ENCODE measurements at regions not wholly inside any gene's neighbourhood (a gene's known extent, or its start where the extent isn't known, plus 50 kb on each side); places are given as distances from the start of the nearest gene placed in this dataset.

GRCh38 chr4:17296921-17297890 is 214.7 kb downstream of the QDPR start:
- no peaks in the 10 kb centered on the region for H3K9me3 ChIP-seq (ENCODE audit: control insufficient read depth, insufficient read depth, low read length)
- TF ChIP-seq CTCF (IDR thresholded peaks at IDR 0.05): no peak
- DNase-seq (no peak), ATAC-seq (no peak)
- Mint-ChIP-seq H3K36me3 (no peaks in the 10 kb centered on the region), H3K4me3 (no peak overlapping the region), H3K9me3 (peaks cover 2 to 3% of the 10 kb centered on the region in 2 donors), H3K4me1 (no peaks in the 10 kb centered on the region), H3K27me3 (ENCODE audit: low read depth in 2 of 2) (peaks cover 2 to 8% of the 10 kb centered on the region in 2 donors), H3K27ac (no peak overlapping the region)
- no peaks in the 10 kb centered on the region for H3K4me1 ChIP-seq (ENCODE audit: control insufficient read depth, insufficient read depth, low read length)
- no peaks in the 10 kb centered on the region for H3K36me3 ChIP-seq (ENCODE audit: control insufficient read depth, insufficient read depth, low read length)
- 72% methylated on average over 7 of the region's 8 CpGs for WGBS (ENCODE audit: insufficient coverage)
- H3K27ac ChIP-seq (ENCODE audit: low read length): no peak overlapping the region
- no peak overlapping the region for H3K4me3 ChIP-seq (ENCODE audit: low read length)
- intact Hi-C loops (cut with micrococcal nuclease): no loop called here
- H3K27me3 ChIP-seq (ENCODE audit: control insufficient read depth, insufficient read depth, low read length): no peaks in the 10 kb centered on the region

GRCh38 chr4:17293901-17294300 is 218.0 kb downstream of the QDPR start:
- H3K4me1 ChIP-seq (ENCODE audit: control insufficient read depth, insufficient read depth, low read length): no peaks in the 10 kb centered on the region
- intact Hi-C loops (cut with micrococcal nuclease): no loop called here
- no peak overlapping the region for H3K4me3 Mint-ChIP-seq
- no peak overlapping the region for H3K27ac Mint-ChIP-seq
- no peaks in the 10 kb centered on the region for H3K4me1 Mint-ChIP-seq
- H3K9me3 ChIP-seq (ENCODE audit: control insufficient read depth, insufficient read depth, low read length): no peaks in the 10 kb centered on the region
- no peaks in the 10 kb centered on the region for H3K27me3 ChIP-seq (ENCODE audit: control insufficient read depth, insufficient read depth, low read length)
- H3K27me3 Mint-ChIP-seq (ENCODE audit: low read depth in 2 of 2): peaks cover 0 to 8% of the 10 kb centered on the region in 2 donors
- 100% methylated on average over 1 of the region's 1 CpG for WGBS (ENCODE audit: insufficient coverage)
- DNase-seq (no peak), ATAC-seq (no peak)
- no peaks in the 10 kb centered on the region for H3K9me3 Mint-ChIP-seq
- no peak for TF ChIP-seq CTCF (IDR thresholded peaks at IDR 0.05)
- no peak overlapping the region for H3K27ac ChIP-seq (ENCODE audit: low read length)
- H3K36me3 ChIP-seq (ENCODE audit: control insufficient read depth, insufficient read depth, low read length): no peaks in the 10 kb centered on the region
- H3K4me3 ChIP-seq (ENCODE audit: low read length): no peak overlapping the region
- H3K36me3 Mint-ChIP-seq: no peaks in the 10 kb centered on the region

GRCh38 chr4:17288151-17288550 is 223.7 kb downstream of the QDPR start:
- Mint-ChIP-seq H3K9me3 (peaks cover 0 to 2% of the 10 kb centered on the region in 2 donors), H3K4me1 (no peaks in the 10 kb centered on the region), H3K4me3 (no peak overlapping the region)

More at GRCh38 chr4:17288151-17288550, 223.7 kb downstream of the QDPR start:
- Mint-ChIP-seq H3K36me3 (no peaks in the 10 kb centered on the region), H3K27ac (no peak overlapping the region), H3K27me3 (ENCODE audit: low read depth in 2 of 2) (peaks cover 3 to 8% of the 10 kb centered on the region in 2 donors)
- DNase-seq (no peak), ATAC-seq (no peak)
- Histone ChIP-seq H3K36me3 (ENCODE audit: control insufficient read depth, insufficient read depth, low read length) (no peaks in the 10 kb centered on the region), H3K9me3 (ENCODE audit: control insufficient read depth, insufficient read depth, low read length) (no peaks in the 10 kb centered on the region), H3K4me1 (ENCODE audit: control insufficient read depth, insufficient read depth, low read length) (no peaks in the 10 kb centered on the region), H3K4me3 (ENCODE audit: low read length) (no peak overlapping the region), H3K27me3 (ENCODE audit: control insufficient read depth, insufficient read depth, low read length) (no peaks in the 10 kb centered on the region), H3K27ac (ENCODE audit: low read length) (no peak overlapping the region)
- WGBS (ENCODE audit: insufficient coverage): 90% methylated on average over 1 of the region's 1 CpG
- intact Hi-C loops (cut with micrococcal nuclease): no loop called here
- no peak for TF ChIP-seq CTCF (IDR thresholded peaks at IDR 0.05)
